GM21576 (cell line): ENCODE measurements at regions not wholly inside any gene's neighbourhood (a gene's known extent, or its start where the extent isn't known, plus 50 kb on each side); places are given as distances from the start of the nearest gene placed in this dataset.
"Not testable (repeated sequence)": the region's sequence is repeated elsewhere in the genome, so short reads cannot be mapped to it uniquely, and the experiment has no call there.

Experiments used
- ATAC-seq: cut with Tn5 transposase; IDR thresholded peaks from one replicate; pipeline ENCODE4 v1.9.1; 2021; ENCODE audit warnings: mild to moderate bottlenecking, moderate library complexity; ENCODE audit not compliant: unreplicated experiment

DNA sequence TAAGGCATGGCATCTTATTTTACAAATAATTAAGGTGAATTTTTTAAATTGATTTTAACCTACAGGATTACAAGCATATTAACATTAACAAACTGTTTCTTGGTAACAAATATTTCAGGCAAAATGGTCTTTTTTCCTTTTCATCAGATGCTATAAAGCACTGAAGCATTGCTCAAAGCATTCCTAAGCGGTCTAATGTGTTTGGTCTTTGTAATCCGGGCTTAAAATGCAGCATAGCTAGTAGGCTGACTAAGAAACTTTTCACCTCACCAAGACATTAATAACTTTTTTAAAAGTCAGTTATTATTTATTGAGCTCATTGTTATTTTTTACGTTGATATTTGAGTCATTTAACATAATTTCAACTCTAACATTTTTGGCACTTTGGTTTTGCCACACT is 538.8 kb upstream of the SLC39A10 start:
- ATAC-seq: no peak

- no peak for ATAC-seq
These were observed 540.0 kb upstream of the SLC39A10 start for GRCh38 chr2:195117011-195117410.

DNA sequence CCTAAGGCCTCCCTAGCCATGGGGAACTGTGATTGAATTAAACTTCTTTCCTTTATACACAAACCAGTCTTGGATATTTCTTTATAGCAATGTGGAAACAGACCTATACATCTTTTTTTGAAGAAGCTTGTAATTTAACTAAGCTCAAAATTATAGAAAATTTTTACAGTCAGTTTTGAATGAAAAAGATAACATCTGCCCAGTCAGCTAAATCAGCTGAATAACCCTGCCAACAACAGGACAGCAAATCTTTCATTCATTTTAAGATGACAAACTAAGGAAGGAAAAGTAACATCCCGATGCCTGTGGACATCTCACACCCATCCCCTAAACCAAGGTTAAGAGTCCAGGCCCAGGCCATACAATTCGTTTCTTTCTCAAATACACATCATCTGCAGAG is 541.3 kb upstream of the SLC39A10 start:
- ATAC-seq: no peak

DNA sequence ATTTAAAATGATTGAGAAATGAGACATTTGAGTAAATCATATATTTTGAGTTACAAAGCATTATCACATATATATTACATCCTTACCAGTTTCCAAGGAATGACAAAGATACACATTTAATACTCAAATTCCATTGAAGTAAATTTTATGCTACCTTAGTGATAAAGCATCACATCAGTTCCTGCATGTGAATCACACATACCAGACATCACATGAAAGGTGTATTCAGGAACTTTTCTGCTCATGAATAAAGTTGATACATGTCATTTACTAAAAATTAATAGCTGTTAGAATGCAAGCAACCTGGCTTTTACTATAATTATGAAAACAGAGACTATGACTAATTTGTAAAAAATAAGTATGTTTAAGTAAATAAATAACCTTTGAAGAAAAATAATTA is 548.8 kb upstream of the SLC39A10 start:
- ATAC-seq: no peak

GRCh38 chr2:195106681-195107380 is 550.2 kb upstream of the SLC39A10 start:
- ATAC-seq: no peak

- ATAC-seq: no peak
These were observed 551.4 kb upstream of the SLC39A10 start for GRCh38 chr2:195105581-195105980.

- no peak for ATAC-seq
These were observed 562.7 kb upstream of the SLC39A10 start for GRCh38 chr2:195094330-195094729.

DNA sequence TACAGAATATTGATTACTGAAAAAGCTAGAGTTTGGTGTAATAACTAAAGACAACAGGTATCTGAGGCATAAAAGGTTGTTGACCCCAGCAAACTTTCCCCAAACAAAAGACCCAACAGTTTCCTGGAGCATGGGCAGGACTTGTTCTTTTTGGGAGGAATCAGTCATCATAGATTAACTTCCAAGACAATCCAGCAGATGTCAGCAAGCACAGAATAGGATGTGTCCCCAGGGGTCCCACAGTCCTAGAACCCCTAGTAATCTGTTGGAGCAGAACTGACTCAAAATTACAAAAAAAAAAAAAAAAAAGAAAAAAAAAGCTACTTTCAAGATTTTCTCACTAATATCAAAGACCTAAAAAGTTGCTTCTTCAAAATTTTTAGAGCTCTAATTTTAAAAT is 564.7 kb upstream of the SLC39A10 start:
- ATAC-seq: no peak

DNA sequence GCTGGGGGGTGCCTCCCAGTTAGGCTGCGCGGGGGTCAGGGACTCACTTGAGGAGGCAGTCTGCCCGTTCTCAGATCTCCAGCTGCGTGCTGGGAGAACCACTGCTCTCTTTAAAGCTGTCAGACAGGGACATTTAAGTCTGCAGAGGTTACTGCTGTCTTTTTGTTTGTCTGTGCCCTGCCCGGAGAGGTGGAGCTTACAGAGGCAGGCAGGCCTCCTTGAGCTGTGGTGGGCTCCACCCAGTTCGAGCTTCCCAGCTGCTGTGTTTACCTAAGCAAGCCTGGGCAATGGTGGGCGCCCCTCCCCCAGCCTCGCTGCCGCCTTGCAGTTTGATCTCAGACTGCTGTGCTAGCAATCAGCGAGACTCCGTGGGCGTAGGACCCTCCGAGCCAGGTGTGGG is 584.2 kb upstream of the SLC39A10 start:
- not testable (repeated sequence) for ATAC-seq

DNA sequence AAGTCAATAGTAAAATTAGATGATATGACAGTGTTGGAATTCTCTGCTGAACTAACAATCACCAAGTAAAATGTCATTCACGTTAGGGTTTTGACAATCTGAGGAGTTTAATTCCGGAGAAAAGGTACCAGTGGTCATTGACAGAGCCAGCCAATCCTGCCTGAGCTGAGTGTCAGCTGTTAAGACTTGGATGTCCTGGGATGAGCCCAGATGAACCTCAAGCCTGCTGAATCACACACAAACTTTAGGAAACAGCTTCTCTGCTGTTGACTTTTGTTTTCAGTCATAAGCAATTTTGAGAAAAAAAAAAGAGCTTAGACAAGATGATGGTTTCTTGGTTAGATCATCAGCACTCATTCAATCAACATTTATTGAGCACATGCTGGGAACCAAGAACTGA is 600.0 kb upstream of the SLC39A10 start:
- ATAC-seq: no peak

GRCh38 chr2:195055996-195056395 is 601.0 kb upstream of the SLC39A10 start:
- no peak for ATAC-seq

GRCh38 chr2:195051401-195051800 is 605.6 kb upstream of the SLC39A10 start:
- ATAC-seq: no peak

DNA sequence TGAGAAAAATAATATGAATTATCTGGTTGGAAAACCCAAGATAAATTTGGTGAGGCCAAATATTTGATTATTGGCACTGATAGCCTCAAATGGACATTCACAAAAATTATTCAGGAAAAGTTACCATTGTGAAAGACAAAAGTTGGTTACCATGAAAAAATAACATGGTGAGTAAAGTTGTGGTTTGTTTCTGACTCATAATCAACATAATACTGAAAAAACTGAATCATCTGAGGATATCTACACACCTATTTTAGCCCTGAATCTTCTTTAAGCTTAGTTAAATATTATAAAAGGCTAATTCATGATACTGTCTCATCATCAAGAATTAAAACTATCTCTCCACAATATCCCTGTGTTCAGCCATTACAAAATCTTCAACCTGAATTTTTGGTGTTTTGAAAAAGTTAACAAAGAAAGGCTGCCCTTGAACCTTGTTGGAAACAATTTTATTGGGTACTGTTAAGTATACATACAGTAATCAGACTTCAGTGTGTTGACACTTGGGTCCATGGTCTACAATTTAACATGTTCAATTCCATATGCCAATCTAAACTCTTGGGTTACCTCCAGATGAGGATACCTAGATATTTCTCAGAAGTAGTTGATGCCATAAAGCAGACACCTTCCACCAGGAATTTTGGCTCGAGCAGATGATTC is 607.5 kb upstream of the SLC39A10 start:
- ATAC-seq: peak; percentile 58

DNA sequence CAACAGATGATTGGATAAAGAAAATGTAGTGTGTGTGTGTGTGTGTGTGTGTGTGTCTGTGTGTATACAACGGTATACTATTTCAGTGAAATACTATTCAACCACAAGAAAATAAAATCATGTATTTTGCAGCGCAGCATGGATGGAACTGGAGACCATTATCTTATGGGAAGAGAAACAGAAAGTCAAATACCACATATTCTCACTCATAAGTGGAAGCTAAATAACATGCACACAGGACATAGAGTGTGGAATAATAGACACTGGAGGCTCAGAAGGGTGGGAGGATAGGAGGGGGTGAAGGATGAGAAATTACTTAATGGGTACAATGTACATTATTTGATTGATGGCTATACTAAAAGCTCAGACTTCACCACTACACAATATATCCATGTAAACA is 609.1 kb upstream of the SLC39A10 start:
- no peak for ATAC-seq

- ATAC-seq: no peak
These were observed 612.2 kb upstream of the SLC39A10 start for GRCh38 chr2:195044801-195045200.

DNA sequence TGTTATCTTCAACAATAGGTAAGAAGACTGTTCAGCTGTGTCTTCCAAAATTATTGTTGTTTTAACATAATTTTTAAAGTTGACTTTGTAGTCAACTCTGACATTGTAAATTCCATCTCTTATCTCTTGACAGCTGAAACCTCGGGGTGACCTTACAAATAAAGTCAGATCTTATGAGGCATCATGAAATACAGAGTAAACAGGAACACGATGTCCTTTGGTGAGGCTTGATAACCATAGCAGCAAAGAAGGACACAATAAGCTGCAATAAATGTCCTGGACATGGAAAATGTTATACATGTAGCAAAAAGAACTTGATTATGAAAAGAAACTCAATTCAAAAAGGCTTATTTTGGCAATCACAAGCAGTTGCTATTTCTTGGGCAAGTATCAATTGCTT is 618.9 kb upstream of the SLC39A10 start:
- no peak for ATAC-seq

- no peak for ATAC-seq
These were observed 620.0 kb upstream of the SLC39A10 start for GRCh38 chr2:195037045-195037444.

- ATAC-seq: no peak
These were observed 625.6 kb upstream of the SLC39A10 start for GRCh38 chr2:195031411-195031810.

GRCh38 chr2:195029804-195030654 is 627.0 kb upstream of the SLC39A10 start:
- ATAC-seq: no peak

- no peak for ATAC-seq
These were observed 629.1 kb upstream of the SLC39A10 start for GRCh38 chr2:195027947-195028346.

DNA sequence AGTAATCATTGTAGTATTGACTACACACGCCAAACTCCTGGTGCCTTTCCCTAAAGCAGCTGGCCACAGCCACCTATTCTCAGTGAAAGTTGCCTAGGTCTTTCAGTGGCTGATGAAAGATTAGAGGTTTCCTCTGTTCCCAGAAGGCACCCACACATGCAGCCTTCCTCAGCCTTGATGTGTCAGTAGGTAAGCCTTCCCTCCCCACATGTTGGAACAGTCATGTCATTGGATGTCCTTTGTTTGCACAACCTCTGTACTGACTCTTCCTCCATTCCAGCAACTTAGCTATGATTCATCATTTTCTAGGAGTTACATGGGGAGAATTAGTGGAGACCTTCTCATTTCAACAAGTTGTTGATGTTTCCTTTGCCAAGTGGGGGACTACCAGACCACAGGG is 630.8 kb upstream of the SLC39A10 start:
- no peak for ATAC-seq

- ATAC-seq: no peak
These were observed 634.6 kb upstream of the SLC39A10 start for GRCh38 chr2:195022508-195022830.
